HCT116 (cell line): ENCODE measurements at regions not wholly inside any gene's neighbourhood (a gene's known extent, or its start where the extent isn't known, plus 50 kb on each side); places are given as distances from the start of the nearest gene placed in this dataset.

Experiments
- ATAC-seq: fragments of 200-7000 bp; cut with Tn5 transposase; 2 replicates; pipeline ENCODE4 v1.9.1; 2020; ENCODE audit warnings: mild to moderate bottlenecking, moderate library complexity
- BruUV-seq: library from RNA; stranded (reverse); fragments of 400-500 nt; replicated peaks from 2 replicates; lab custom pipeline; 2021; lab: Mats Ljungman, UMichigan
- CTCF ChIA-PET: fragments of 300-600 bp; sonication (Branson Sonifier 250); formaldehyde crosslinking; loops from one replicate; lab custom pipeline; 2021; ENCODE audit warnings: antibody characterized with exemption; lab: Charles Lee
- POLR2A ChIA-PET: fragments of 300-600, 350-600 bp; sonication (Branson Sonifier 250); formaldehyde crosslinking; loops from one replicate; lab custom pipeline; 2021; ENCODE audit warnings: antibody characterized with exemption; lab: Charles Lee
- RAD21 ChIA-PET, 2 experiments: fragments of 300-600 bp; sonication (Branson Sonifier 250); formaldehyde crosslinking; loops; one replicate each; lab custom pipeline; 2023; ENCODE audit warnings: low total read pairs in 2 of 2; ENCODE audit not compliant: uncharacterized antibody in 2 of 2, unreplicated experiment in 2 of 2, low non-redundant PET in 1 of 2; lab: Charles Lee
- DNase-seq: peaks from one replicate; pipeline ENCODE4 v3.0.0-alpha.2; 2010; ENCODE audit warnings: low read depth, low spot score
- H2AFZ ChIP-seq: fragments of 200-600 bp; shearing (Covaris generic), sonication (generic); 2 replicates; pipeline ENCODE4 v1.6.1; 2017; ENCODE audit warnings: low read depth, mixed run types, mixed read lengths, antibody characterized with exemption, low read length; ENCODE audit not compliant: poor library complexity, severe bottlenecking
- H3K27ac ChIP-seq: 2 replicates; pipeline ENCODE4 v1.5.1; 2012; ENCODE audit warnings: low read depth, low read length
- H3K27me3 ChIP-seq: fragments of 200-600 bp; sonication (generic); 2 replicates; pipeline ENCODE4 v1.6.1; 2016; ENCODE audit warnings: mixed run types, low read length, mixed read lengths; ENCODE audit not compliant: insufficient read depth
- H3K36me3 ChIP-seq, 2 experiments: fragments of 200-500 bp in 1 of 2; fragments of 200-600 bp in 1 of 2; sonication (Bioruptor generic) in 1 of 2; sonication (generic) in 1 of 2; 2 replicates each; pipeline versions ENCODE4 v1.5.1 to v1.6.1; 2014 to 2016; ENCODE audit warnings: low read length in 2 of 2, inconsistent platforms in 1 of 2, mixed read lengths in 1 of 2, mixed run types in 1 of 2; ENCODE audit not compliant: insufficient read depth in 2 of 2, control insufficient read depth in 1 of 2
- H3K4me1 ChIP-seq, 2 experiments: fragments of 200-600 bp in 1 of 2; sonication (generic) in 1 of 2; 2 replicates each; pipeline versions ENCODE4 v1.5.1 to v1.6.1; 2012 to 2017; ENCODE audit warnings: low read length in 2 of 2, inconsistent platforms in 1 of 2, mild to moderate bottlenecking in 1 of 2, mixed read lengths in 1 of 2, mixed run types in 1 of 2, moderate library complexity in 1 of 2; ENCODE audit not compliant: insufficient read depth in 2 of 2, control insufficient read depth in 1 of 2
- H3K4me2 ChIP-seq: fragments of 200-600 bp; sonication (generic); 2 replicates; pipeline ENCODE4 v1.6.1; 2017; ENCODE audit warnings: mixed run types, low read length, mixed read lengths
- H3K4me3 ChIP-seq, 2 experiments: fragments of 200-600 bp in 1 of 2; sonication (generic) in 1 of 2; replicated peaks in 1 of 2; 2 replicates each; pipeline ENCODE4 v1.5.1; 2011 to 2016; ENCODE audit warnings: low read length in 2 of 2, control low read depth in 1 of 2, low read depth in 1 of 2, mild to moderate bottlenecking in 1 of 2, mixed read lengths in 1 of 2, mixed run types in 1 of 2
- H3K79me2 ChIP-seq: fragments of 200-600 bp; sonication (generic); 2 replicates; pipeline ENCODE4 v1.6.1; 2017; ENCODE audit warnings: mild to moderate bottlenecking, mixed run types, low read length, moderate library complexity, mixed read lengths; ENCODE audit not compliant: insufficient read depth
- H3K9ac ChIP-seq: fragments of 200-600 bp; sonication (generic); 2 replicates; pipeline ENCODE4 v1.6.1; 2016; ENCODE audit warnings: low read length, mixed read lengths
- H3K9me2 ChIP-seq: fragments of 200-600 bp; sonication (generic), shearing (Covaris generic); 2 replicates; pipeline ENCODE4 v1.6.1; 2017; ENCODE audit warnings: mixed run types, mild to moderate bottlenecking, moderate library complexity; ENCODE audit not compliant: insufficient read depth
- H3K9me3 ChIP-seq, 2 experiments: fragments of 200-500 bp in 1 of 2; fragments of 200-600 bp in 1 of 2; sonication (Bioruptor generic) in 1 of 2; sonication (generic) in 1 of 2; 2 replicates each; pipeline ENCODE4 v1.6.1; 2014 to 2017; ENCODE audit warnings: low read length in 2 of 2, mixed read lengths in 2 of 2, inconsistent platforms in 1 of 2, low read depth in 1 of 2, mild to moderate bottlenecking in 1 of 2, mixed run types in 1 of 2, moderate library complexity in 1 of 2; ENCODE audit not compliant: control insufficient read depth in 1 of 2, insufficient read depth in 1 of 2
- H4K20me1 ChIP-seq: fragments of 200-600 bp; sonication (generic), shearing (Covaris generic); 2 replicates; pipeline ENCODE4 v1.6.1; 2017; ENCODE audit warnings: mixed run types, mild to moderate bottlenecking, moderate library complexity; ENCODE audit not compliant: insufficient read depth
- CBX3 ChIP-seq: IDR thresholded peaks from 2 replicates; pipeline ENCODE4 v1.6.1; 2012; ENCODE audit warnings: low read depth
- CEBPB ChIP-seq: IDR thresholded peaks from 2 replicates; pipeline ENCODE4 v1.6.1; 2012; ENCODE audit warnings: low read depth
- EGR1 ChIP-seq: IDR thresholded peaks from 2 replicates; pipeline ENCODE4 v1.6.1; 2012; ENCODE audit warnings: low read depth
- ELF1 ChIP-seq: IDR thresholded peaks from 2 replicates; pipeline ENCODE4 v1.6.1; 2012; ENCODE audit warnings: low read depth, borderline replicate concordance
- EZH2 ChIP-seq: fragments of 200-600 bp; sonication (generic); IDR thresholded peaks from 2 replicates; pipeline ENCODE4 v1.6.1; 2017; ENCODE audit warnings: antibody characterized with exemption, mixed run types
- JUND ChIP-seq: IDR thresholded peaks from 2 replicates; pipeline ENCODE4 v1.6.1; 2012
- MAX ChIP-seq: IDR thresholded peaks from 2 replicates; pipeline ENCODE4 v1.6.1; 2012
- POLR2A ChIP-seq: IDR thresholded peaks from 2 replicates; pipeline ENCODE4 v1.7.0; 2011; ENCODE audit warnings: borderline replicate concordance; ENCODE audit not compliant: insufficient read depth, insufficient read length; ENCODE audit errors: extremely low read depth
- POLR2AphosphoS5 ChIP-seq: IDR thresholded peaks from 2 replicates; pipeline ENCODE4 v1.6.1; 2011; ENCODE audit warnings: mild to moderate bottlenecking, low read depth, low read length, moderate library complexity
- RAD21 ChIP-seq: IDR thresholded peaks from 2 replicates; pipeline ENCODE4 v1.6.1; 2012; ENCODE audit warnings: low read depth, mild to moderate bottlenecking
- TCF7L2 ChIP-seq: IDR thresholded peaks from 2 replicates; pipeline ENCODE4 v1.7.0; 2011; ENCODE audit warnings: borderline replicate concordance, inconsistent platforms; ENCODE audit not compliant: insufficient read depth, insufficient read length; ENCODE audit errors: extremely low read depth
- YY1 ChIP-seq: IDR thresholded peaks from 2 replicates; pipeline ENCODE4 v1.6.1; 2011; ENCODE audit warnings: low read length, low read depth, moderate library complexity, mild to moderate bottlenecking; ENCODE audit not compliant: insufficient replicate concordance; ENCODE audit errors: extremely low read depth
- ZNF274 ChIP-seq: fragments of 200-500 bp; sonication (Bioruptor generic); IDR thresholded peaks from 2 replicates; pipeline ENCODE4 v1.6.1; 2014; ENCODE audit warnings: mild to moderate bottlenecking, low read depth, low read length, inconsistent platforms
- intact Hi-C: fragments of 100-400 bp; cut with micrococcal nuclease; formaldehyde crosslinking; loops from 2 replicates; pipeline ENCODE4 v1.10.0; 2022
- TF ChIP-seq, protein P1 (sequence below): IDR thresholded peaks from 2 replicates; pipeline ENCODE4 v1.6.1; 2012
- TF ChIP-seq, protein P2 (sequence below): IDR thresholded peaks from 2 replicates; pipeline ENCODE4 v1.6.1; 2011; ENCODE audit warnings: mild to moderate bottlenecking, low read length, moderate library complexity; ENCODE audit not compliant: insufficient replicate concordance; ENCODE audit errors: extremely low read depth
- TF ChIP-seq, protein P3 (sequence below), 3 experiments: fragments of 200-600 bp in 1 of 3; sonication (generic) in 1 of 3; IDR thresholded peaks in 2 of 3; conservative IDR thresholded peaks in 1 of 3; 2 replicates each; pipeline ENCODE4 v1.5.1; 2012 to 2017; ENCODE audit warnings: low read depth in 2 of 3, low read length in 2 of 3, antibody characterized with exemption in 1 of 3, borderline replicate concordance in 1 of 3, control low read depth in 1 of 3, mild to moderate bottlenecking in 1 of 3, mixed read lengths in 1 of 3, mixed run types in 1 of 3, moderate library complexity in 1 of 3; ENCODE audit not compliant: insufficient read depth in 1 of 3

DNA sequence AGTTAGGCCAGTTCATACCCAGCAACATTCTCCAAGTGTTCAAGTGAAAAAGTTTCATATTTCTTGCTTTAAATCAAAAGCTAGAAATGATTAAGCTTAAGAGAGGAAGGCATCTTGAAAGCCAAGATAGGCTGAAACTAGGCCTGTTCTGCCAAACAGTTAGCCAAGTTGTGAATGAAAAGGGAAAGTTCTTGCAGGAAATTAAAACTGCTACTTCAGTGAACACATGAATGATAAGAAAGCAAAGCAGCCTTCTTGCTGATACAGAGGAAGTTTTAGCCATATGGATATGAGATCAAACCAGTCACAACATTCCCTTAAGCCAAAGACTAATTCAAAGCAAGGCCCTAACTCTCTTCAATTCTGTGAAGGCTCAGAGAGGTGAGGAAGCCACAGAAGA, 274.7 kb downstream of the TUSC7 start:
- H3K4me2 ChIP-seq, result no peak overlapping the region
- H3K9me3 ChIP-seq, result no peaks in the 10 kb centered on the region; a peak in 1 of 4 replicates
- CTCF ChIA-PET, result no interaction called here
- POLR2A ChIA-PET, result no interaction called here
- H3K9ac ChIP-seq, result no peak overlapping the region
- RAD21 ChIA-PET, result no interaction called here
- intact Hi-C loops, result no loop called here
- H3K4me1 ChIP-seq, result no peaks in the 10 kb centered on the region
- H3K9me2 ChIP-seq, result no peaks in the 10 kb centered on the region
- DNase-seq (no peak), ATAC-seq (no peak)
- H3K27me3 ChIP-seq, result no peaks in the 10 kb centered on the region
- H4K20me1 ChIP-seq, result no peaks in the 10 kb centered on the region
- no peaks in the 10 kb centered on the region for H3K79me2 ChIP-seq
- no peak overlapping the region for H3K27ac ChIP-seq
- H3K36me3 ChIP-seq, result no peaks in the 10 kb centered on the region
- H3K4me3 ChIP-seq, result no peak overlapping the region
- no TSS peak for BruUV-seq
- H2AFZ ChIP-seq, result no peak overlapping the region
- no peak for TF ChIP-seq MAX
- no peak for TF ChIP-seq POLR2A
- TF ChIP-seq CEBPB, result no peak
- TF ChIP-seq, protein P1, sequence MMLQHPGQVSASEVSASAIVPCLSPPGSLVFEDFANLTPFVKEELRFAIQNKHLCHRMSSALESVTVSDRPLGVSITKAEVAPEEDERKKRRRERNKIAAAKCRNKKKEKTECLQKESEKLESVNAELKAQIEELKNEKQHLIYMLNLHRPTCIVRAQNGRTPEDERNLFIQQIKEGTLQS, result no peak
- no peak for TF ChIP-seq ELF1
- TF ChIP-seq CBX3, result no peak
- no peak for TF ChIP-seq YY1
- TF ChIP-seq POLR2AphosphoS5, result no peak

DNA sequence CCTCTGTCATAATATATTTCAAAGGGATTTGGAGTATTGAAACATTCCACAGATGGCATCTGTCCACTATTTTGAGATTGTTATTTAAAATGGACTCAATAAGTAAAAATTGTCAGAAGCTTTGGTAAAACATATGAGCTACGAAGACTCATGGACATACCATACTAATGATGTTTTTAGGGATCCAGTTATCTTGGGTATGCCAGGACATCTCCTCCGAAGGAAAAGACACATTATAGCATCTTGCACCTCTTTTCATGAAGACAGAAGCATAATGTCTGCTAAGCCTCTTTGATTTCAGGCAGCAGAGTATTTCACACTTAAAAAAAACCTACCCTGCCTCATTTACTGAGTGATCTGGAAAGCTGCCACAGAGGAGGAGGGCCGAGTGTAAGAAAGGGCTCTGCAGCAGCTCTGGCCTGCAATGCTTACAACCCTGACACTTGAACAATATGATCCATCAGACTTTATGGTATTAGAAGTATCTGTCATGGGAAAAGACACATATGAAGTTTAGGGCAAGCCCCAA, 284.8 kb downstream of the TUSC7 start:
- Histone ChIP-seq H3K4me1 (no peaks in the 10 kb centered on the region), H3K4me3 (no peak overlapping the region), H3K4me2 (no peak overlapping the region), H4K20me1 (no peaks in the 10 kb centered on the region), H2AFZ (no peak overlapping the region), H3K36me3 (no peaks in the 10 kb centered on the region), H3K27me3 (no peaks in the 10 kb centered on the region), H3K9me2 (no peaks in the 10 kb centered on the region), H3K79me2 (no peaks in the 10 kb centered on the region), H3K9ac (no peak overlapping the region), H3K9me3 (peaks cover 0 to 4% of the 10 kb centered on the region in 2 experiments; a peak in 1 of 4 replicates), H3K27ac (no peak overlapping the region)
- TF ChIP-seq, protein P2, sequence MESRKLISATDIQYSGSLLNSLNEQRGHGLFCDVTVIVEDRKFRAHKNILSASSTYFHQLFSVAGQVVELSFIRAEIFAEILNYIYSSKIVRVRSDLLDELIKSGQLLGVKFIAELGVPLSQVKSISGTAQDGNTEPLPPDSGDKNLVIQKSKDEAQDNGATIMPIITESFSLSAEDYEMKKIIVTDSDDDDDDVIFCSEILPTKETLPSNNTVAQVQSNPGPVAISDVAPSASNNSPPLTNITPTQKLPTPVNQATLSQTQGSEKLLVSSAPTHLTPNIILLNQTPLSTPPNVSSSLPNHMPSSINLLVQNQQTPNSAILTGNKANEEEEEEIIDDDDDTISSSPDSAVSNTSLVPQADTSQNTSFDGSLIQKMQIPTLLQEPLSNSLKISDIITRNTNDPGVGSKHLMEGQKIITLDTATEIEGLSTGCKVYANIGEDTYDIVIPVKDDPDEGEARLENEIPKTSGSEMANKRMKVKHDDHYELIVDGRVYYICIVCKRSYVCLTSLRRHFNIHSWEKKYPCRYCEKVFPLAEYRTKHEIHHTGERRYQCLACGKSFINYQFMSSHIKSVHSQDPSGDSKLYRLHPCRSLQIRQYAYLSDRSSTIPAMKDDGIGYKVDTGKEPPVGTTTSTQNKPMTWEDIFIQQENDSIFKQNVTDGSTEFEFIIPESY, result no peak
- TF ChIP-seq, protein P3, sequence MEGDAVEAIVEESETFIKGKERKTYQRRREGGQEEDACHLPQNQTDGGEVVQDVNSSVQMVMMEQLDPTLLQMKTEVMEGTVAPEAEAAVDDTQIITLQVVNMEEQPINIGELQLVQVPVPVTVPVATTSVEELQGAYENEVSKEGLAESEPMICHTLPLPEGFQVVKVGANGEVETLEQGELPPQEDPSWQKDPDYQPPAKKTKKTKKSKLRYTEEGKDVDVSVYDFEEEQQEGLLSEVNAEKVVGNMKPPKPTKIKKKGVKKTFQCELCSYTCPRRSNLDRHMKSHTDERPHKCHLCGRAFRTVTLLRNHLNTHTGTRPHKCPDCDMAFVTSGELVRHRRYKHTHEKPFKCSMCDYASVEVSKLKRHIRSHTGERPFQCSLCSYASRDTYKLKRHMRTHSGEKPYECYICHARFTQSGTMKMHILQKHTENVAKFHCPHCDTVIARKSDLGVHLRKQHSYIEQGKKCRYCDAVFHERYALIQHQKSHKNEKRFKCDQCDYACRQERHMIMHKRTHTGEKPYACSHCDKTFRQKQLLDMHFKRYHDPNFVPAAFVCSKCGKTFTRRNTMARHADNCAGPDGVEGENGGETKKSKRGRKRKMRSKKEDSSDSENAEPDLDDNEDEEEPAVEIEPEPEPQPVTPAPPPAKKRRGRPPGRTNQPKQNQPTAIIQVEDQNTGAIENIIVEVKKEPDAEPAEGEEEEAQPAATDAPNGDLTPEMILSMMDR (IDR thresholded peaks at IDR 0.05 in 2 of 3, conservative IDR thresholded peaks at IDR 0.05 in 1 of 3; ENCODE audit: borderline replicate concordance in 1 of 3, insufficient read depth in 1 of 3, low read depth in 2 of 3, low read length in 2 of 3), result no peak
- no peak for TF ChIP-seq CBX3
- TF ChIP-seq EGR1, result no peak
- no peak for TF ChIP-seq JUND
- no peak for TF ChIP-seq EZH2
- no peak for TF ChIP-seq POLR2A
- no peak for TF ChIP-seq ZNF274
- TF ChIP-seq ELF1, result no peak
- no peak for TF ChIP-seq RAD21
- no peak for TF ChIP-seq TCF7L2
- intact Hi-C loops, result no loop called here
- POLR2A ChIA-PET, result no interaction called here
- ATAC-seq, result no peak
- no TSS peak for BruUV-seq
- RAD21 ChIA-PET, result no interaction called here
- CTCF ChIA-PET, result no interaction called here
- no peak for DNase-seq
